CD1c-positive myeloid dendritic cell (primary cell): ENCODE measurements at regions not wholly inside any gene's neighbourhood (a gene's known extent, or its start where the extent isn't known, plus 50 kb on each side); places are given as distances from the start of the nearest gene placed in this dataset.
"Not testable (repeated sequence)": the region's sequence is repeated elsewhere in the genome, so short reads cannot be mapped to it uniquely, and the experiment has no call there.

Source experiments
- DNase-seq: peaks from one replicate; pipeline ENCODE4 v3.0.0-alpha.2; 2016; ENCODE audit errors: extremely low spot score

DNA sequence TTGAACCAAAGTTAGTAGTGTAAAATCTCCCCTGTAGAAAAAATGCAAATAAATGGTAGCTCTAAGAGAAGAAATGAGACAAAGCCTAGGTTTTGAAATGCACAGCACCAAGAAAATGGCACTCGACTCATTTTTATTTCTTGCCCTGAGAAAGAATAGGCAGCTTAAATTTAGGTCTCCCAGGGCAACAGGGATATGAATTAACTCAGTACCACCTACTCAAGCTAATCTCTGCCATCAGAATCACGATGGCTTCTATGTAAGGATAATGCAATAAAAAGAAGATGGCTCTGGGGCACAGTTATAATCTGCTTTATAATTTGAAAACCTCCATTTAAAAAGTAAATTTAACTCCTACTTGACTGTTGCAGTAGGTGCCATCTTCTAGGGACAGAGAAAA, 1784.3 kb downstream of the LRRC4C start:
- DNase-seq = no peak

GRCh38 chr11:39674761-39675160, 1784.7 kb downstream of the LRRC4C start:
- DNase-seq = no peak

GRCh38 chr11:39674024-39674423, 1785.4 kb downstream of the LRRC4C start:
- DNase-seq = no peak

DNA sequence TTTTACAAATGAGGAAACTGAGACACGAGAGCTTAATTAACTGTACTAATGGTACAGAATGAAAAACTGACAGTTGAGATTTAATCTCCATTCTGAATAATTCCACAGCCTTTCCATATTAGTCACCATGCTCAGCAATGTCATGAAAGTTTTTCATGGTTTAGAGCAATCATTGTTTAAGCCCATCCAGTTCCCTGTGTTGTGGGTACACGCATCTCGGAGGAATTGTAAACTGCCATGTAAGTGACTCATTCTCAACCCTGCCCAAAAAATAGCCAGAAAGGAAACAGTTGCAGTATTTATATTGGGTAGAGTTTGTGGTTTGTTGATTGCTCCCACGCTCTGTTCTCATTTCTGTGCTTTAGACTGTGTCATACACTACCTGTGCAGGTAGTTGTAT, 1790.8 kb downstream of the LRRC4C start:
- DNase-seq = no peak

- DNase-seq = no peak
Observed at GRCh38 chr11:39664023-39664422, 1795.4 kb downstream of the LRRC4C start.

DNA sequence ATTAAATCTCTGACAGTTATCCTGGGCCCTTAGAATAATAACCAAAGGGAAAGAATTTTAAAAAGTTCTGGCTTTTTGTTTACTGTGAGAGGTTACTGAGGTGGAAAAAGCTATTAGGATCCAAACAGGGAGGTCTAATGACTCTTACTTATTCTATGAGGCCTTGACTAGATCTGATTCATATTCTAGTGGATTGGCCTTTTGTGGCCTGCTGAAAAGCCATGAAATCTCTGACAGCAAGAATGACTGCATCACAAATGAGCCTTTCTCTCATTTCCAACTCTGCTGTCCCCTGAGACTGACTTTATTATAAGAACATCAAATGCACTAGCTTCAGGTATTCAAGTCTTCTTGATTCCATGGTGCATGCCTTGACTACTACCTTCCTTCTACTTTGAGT, 1797.6 kb downstream of the LRRC4C start:
- no peak for DNase-seq

DNA sequence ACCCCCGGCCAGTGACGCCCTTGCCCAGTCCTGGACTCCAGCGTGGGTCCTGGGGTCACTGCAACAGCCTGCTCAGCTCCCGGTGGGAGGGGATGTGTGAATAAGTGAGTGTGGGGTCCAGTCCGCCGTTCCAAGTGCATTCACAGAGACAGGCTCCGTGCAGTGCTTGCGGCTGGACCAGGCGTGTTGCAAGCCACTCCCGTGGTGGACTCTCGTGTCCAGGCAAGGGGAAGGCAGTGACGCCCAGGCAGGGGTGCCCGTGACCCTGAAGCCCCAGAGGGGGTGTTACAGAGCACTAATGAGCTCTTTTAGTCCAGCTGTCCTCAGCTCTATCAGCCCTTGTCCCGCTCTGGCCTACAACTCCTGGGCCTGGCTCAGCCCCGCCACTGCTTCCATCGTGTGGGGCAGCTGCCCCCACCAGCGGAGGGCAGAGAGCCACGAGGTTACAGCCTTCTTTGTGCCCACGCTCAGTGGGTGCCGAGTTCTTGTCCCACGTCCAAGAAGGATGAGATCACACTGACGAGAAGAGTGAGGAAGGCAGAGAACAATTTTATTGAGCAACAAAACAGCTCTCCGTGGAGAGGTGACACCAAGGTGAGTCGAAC, 1807.5 kb downstream of the LRRC4C start:
- no peak for DNase-seq

DNA sequence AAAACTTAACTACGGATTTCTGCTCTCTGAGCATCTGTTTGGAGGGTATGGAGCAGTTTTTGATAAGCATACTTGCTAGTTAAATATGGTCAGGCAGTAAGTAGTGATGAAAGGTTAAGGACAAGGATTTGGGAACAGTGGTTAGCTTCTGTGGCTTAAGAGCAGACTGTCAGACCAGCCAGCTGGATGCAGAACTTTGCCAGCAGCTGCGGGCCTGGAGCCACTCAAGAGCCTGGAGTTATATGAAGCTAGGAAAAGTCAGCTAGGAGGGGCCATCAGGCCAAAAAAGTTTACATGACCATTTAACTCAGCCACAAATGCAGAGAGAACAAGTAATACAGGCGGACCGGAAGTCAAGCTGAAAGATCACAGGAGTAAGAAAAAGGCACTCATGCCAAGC, 1817.7 kb downstream of the LRRC4C start:
- DNase-seq = no peak

DNA sequence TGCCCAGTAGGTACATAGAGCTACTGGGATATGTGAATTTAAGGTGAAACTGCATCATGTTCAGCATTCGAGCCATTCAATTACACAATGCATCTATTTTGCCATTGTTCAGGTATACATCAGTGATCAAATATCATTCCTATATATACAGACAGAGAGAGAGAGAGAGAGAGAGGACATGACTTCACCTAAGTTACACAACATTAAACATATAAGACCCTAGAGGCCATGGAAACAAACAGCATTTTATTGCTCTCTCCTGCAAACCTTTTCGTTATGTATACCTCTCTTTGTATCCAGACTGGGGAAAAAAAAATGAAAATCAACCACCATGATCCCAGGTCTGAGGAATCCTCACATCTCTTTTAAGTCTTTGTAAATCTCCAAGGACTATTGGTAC, 1829.1 kb downstream of the LRRC4C start:
- DNase-seq = no peak

DNA sequence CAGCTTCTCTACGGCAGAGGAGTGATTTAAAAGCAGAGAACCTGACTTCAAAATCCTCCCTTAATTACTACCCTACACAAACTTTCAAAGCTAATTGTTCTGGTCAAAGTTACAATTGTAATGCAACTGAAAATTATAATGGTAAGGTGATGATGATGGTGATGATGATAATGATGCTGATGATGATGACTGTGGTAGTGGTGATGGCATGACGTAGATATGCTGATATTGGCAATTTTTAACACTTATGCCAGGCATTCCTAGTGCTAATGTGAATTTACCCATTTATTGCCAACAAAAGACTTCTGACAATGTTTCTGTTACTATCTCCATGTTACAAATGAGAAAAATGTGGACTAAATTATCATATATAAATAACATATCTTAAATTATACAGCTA, 1831.1 kb downstream of the LRRC4C start:
- no peak for DNase-seq

DNA sequence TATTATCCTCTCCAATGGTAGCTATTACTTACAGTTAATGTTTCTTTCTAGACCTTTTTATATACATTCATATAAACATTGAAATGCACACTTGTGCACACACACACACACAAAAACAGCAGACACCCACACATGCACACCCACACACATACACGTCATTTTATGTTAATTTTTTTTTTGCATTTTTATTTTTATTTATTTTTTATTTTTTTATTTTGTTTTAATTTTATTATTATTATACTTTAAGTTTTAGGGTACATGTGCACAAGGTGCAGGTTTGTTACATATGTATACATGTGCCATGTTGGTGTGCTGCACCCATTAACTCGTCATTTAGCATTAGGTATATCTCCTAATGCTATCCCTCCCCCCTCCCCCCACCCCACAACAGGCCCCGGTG, 1839.1 kb downstream of the LRRC4C start:
- not testable (repeated sequence) for DNase-seq

- no peak for DNase-seq
Observed at GRCh38 chr11:39617971-39618370, 1841.5 kb downstream of the LRRC4C start.

DNA sequence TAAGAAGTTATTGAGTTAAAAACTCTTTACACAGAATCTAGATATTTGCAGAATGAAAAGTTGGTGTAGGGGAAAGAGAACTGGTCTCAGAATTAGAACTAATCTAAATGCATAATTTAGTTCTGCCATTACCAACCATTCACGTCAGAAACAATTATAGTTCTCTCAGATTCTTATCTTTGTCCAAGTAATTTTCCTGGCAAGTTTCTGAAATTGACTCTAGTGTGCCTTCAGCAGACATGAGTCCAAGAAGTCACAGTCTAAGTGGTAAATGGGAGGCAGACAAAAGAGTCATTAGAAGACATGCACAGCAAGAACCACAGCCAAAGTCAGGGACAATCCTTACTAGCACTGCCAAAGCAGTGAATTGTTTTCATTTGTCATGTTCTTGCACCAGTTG, 1870.1 kb downstream of the LRRC4C start:
- DNase-seq = no peak

DNA sequence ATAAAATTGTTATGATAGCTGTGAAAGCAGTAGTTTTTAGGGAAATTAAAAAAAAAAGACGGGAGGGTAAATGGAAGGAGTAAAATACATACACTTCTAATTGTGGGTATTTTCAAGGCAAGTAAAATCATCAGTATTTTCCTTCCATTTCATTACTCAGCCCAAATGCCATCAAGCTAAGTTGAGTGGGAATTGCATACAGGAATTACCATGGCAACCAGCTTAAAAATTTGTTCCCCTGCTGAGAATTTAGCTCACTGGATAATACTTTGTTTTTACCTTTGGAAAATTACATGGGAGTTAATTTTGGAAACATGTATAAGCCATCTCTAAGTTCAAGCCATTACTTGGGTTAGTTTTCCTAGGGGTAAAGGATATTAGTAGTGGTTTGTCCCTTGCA, 1873.4 kb downstream of the LRRC4C start:
- no peak for DNase-seq

DNA sequence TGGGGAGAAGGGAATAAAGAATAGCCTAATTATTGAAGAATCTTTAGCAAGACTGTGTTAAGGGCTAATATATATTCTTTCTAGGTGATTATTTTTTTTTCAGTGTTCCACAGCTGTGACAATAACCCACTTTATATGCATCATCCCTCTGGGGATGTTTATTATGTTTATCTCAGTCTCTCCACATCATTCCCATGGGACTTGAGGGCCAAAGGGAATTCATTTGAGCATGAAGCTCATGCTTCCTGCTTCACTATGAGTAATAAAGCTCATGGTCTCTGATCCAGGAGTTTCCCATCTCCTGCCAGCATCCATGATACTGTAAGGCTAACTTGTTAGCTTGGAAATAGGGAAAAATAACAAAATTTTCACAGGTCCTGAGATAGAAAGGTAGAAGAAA, 1888.4 kb downstream of the LRRC4C start:
- DNase-seq = no peak

- DNase-seq = no peak
Observed at GRCh38 chr11:39570526-39570925, 1888.9 kb downstream of the LRRC4C start.

GRCh38 chr11:39569789-39570188, 1889.7 kb downstream of the LRRC4C start:
- no peak for DNase-seq

DNA sequence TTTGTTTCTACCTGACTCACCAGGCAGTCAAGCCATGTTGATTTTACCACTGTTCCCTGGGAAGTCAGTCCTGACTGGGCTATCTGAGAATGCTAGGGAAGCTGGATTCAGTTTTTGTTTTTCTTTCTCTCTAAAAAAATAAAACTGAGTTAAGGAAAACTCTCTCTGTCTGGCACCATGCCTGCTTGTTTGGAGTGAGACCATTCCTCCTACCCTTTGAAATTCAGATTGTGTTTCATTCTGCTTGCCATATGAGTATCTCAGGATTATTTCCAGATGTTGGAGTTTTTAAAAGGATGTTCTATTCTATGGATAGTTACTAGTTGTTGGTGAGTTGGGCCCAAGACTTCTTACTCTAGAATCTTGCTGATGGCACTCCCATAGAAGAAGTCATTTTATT, 1917.0 kb downstream of the LRRC4C start:
- no peak for DNase-seq

DNA sequence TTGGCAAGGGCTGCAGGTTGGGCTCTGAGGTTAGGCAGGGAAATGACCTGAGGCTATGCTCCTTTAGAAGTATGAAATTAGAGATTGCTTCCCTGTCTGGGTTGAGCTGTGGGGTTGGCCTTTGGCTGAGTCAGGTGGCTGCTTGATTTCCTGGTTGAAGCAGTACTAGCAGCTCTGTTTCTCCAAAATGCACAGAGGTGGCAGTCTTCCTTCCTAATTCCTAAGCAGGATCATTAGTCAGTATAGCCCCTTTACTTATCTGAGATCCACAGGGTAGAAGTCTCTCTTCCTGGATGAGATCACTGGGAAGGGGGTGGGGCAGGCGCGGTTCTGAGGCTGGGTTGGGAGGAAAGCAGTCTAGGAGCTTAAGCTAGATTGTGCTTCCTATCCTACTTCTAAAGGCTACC, 1917.5 kb downstream of the LRRC4C start:
- DNase-seq = no peak

GRCh38 chr11:39536323-39536722, 1923.1 kb downstream of the LRRC4C start:
- not testable (repeated sequence) for DNase-seq
